Urinary bladder (tissue), 3 donors: ENCODE measurements at regions not wholly inside any gene's neighbourhood (a gene's known extent, or its start where the extent isn't known, plus 50 kb on each side); places are given as distances from the start of the nearest gene placed in this dataset.

Source experiments
- DNase-seq: peaks from one replicate; pipeline ENCODE4 v3.0.0-alpha.2; 2015; ENCODE audit errors: extremely low spot score
- H3K27ac ChIP-seq: one replicate; pipeline ENCODE4 v1.5.1; 2013; ENCODE audit warnings: low read depth, mild to moderate bottlenecking, moderate library complexity
- H3K36me3 ChIP-seq: one replicate; pipeline ENCODE4 v1.6.1; 2013; ENCODE audit warnings: mild to moderate bottlenecking, moderate library complexity; ENCODE audit not compliant: insufficient read depth
- H3K4me1 ChIP-seq: one replicate; pipeline ENCODE4 v1.6.1; 2013; ENCODE audit warnings: mild to moderate bottlenecking, moderate library complexity; ENCODE audit not compliant: insufficient read depth
- H3K4me3 ChIP-seq: one replicate; pipeline ENCODE4 v1.5.1; 2013; ENCODE audit warnings: low read depth, low read length
- WGBS: extraction: QIAGEN DNeasy Blood & Tissue Kit; methylation state at CpG from one replicate; pipeline ENCODE4 v1.1.7; 2013; 5-methylcytosine and 5-hydroxymethylcytosine counted together
- donor health status: healthy with polysubstance abuse.
- donor health status: healthy.

DNA sequence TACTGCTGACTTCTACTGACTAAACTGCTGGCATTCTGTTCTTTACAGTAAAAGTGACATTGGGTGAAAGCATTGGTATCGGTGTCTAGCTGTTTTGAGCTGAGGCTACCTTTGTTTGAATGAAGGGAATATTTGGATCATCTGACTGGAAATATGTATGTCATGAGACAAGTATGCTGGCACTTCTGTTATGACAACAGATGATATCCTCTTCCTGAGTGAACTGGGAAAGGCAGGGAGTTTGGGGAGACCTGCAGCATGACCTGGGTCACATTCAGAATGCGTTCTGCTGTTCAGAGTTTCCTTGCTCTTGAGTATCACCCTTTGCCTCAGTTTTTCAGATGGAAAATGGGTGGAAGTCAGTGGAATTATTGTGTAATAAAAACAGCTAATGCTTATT is 81.8 kb downstream of the PLCE1 start:
- H3K4me3 ChIP-seq = no peak overlapping the region
- 92% methylated on average over 2 of the region's 2 CpGs for WGBS
- DNase-seq = no peak
- H3K36me3 ChIP-seq = no peaks in the 10 kb centered on the region
- H3K4me1 ChIP-seq = no peaks in the 10 kb centered on the region
- no peak overlapping the region for H3K27ac ChIP-seq

DNA sequence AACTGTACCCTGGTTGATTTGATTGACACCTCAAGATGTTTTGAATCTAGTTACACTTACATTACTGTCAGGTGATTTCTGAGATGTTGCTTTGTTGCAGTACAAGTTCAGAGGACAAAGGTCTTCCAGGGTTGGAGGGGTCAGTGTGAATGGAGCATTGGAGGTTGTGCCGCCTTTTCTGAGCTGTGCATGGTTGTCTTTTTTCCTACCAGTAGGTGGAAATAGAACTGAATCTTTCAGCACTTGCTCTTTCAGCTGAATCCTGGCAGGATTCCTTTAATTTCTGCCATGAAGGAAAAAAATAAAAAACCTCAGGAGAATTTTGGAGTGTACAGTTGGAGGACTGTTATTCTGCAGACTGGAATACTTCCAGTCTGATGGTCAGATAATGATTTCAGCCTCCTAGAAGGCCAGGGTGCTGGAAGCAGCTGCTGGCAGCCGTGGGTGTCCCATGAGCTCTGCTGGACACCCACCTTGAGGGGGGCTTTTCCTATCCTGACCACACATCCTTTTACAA is 82.7 kb downstream of the PLCE1 start:
- no peak overlapping the region for H3K27ac ChIP-seq
- peak; percentile 69 for DNase-seq
- H3K4me3 ChIP-seq = no peak overlapping the region
- H3K36me3 ChIP-seq = no peaks in the 10 kb centered on the region
- 18% methylated on average over 2 of the region's 2 CpGs for WGBS
- no peaks in the 10 kb centered on the region for H3K4me1 ChIP-seq

DNA sequence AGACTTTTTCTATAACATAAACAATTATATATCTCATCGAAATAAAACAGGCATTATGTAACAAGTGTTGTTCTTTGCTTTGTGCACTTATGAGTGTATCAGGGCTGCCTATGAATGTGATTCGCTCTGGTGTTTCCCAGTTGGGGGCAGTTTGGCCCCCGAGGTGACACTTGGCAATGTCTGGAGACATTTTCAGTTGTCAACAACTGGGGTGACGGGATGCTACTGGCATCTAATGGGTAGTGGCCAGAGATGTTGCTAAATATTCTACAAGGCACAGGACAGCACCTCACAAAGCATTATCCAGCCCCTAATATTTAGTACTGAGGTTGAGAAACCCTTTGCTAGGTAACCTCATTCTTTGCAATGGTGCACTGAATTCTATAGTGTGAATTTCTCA is 83.3 kb downstream of the PLCE1 start:
- 53% methylated on average over 4 of the region's 4 CpGs for WGBS
- Histone ChIP-seq H3K36me3 (no peaks in the 10 kb centered on the region), H3K4me3 (no peak overlapping the region), H3K27ac (no peak overlapping the region), H3K4me1 (no peaks in the 10 kb centered on the region)
- no peak for DNase-seq

DNA sequence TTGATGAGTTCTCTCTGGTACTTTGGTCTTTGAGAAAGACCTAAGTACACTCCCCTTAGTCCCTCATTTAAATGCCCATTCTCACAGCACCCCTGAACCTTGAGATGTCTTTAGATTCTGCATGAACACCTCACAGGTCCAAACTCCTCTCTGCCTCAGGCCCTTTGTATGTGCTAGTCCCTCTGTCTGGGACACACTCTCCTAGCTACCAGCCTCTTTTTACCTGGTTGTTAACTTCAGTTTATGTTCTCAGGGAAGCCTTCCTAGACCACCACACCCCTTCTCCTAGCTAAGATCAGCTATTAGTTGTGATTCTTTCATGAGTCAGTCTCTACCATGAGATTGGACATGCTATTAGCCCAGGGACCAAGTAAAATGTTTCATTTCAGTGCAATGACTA is 86.4 kb downstream of the PLCE1 start:
- Histone ChIP-seq H3K4me3 (no peak overlapping the region), H3K36me3 (no peaks in the 10 kb centered on the region), H3K4me1 (no peaks in the 10 kb centered on the region), H3K27ac (no peak overlapping the region)
- DNase-seq = no peak

DNA sequence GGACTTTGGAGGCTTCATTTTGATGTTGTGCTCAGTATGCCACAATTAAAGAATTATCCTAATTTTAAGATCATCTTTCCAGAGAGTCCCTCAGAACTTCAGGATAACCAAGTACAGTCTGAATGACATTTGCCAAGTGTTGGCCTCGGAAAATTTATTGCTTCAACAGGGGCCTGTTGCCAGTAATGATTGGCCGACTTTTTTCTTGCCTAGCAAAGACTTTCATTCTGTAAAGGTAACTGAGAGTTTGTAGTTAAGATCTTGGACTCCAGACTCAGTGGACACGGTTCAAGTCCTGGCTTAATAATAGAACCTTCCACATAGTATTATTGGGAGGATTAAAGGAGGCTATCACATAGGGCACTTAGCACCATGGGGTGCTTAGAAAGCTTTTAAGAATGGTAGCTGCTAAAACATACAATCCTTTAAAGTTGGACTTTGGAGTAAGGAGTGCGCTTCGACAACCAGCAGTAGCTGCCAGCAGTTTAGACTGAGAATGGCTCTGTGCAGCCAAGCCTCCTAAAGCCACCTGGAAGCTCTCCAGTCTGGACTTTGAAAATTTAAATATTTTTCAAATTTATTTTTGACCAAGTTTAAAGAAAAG is 90.0 kb downstream of the PLCE1 start:
- WGBS = 73% methylated on average over 5 of the region's 5 CpGs
- H3K27ac ChIP-seq = no peak overlapping the region
- no peak for DNase-seq
- H3K36me3 ChIP-seq = no peaks in the 10 kb centered on the region
- no peaks in the 10 kb centered on the region for H3K4me1 ChIP-seq
- no peak overlapping the region for H3K4me3 ChIP-seq

DNA sequence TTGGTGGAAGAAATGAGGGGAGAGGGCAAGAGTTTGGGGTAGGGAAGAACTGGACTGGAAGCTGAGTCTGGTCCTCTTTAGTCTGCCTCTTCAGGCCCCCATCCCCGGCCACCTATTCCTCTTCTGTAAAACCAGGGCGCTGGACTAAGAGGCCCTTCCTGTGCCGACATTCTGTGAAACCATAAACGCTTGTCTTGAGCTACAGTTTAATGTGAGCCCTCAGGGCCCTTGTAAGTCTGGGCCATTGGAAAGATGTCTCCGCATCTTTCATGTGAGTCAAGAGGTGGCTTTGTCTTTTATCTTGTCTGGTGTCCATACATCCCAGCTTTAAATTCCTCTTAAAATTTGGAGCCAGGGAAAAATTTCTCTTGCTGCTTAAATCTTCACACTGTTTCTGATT is 90.6 kb downstream of the PLCE1 start:
- no peaks in the 10 kb centered on the region for H3K36me3 ChIP-seq
- WGBS = 89% methylated on average over 5 of the region's 5 CpGs
- DNase-seq = no peak
- H3K27ac ChIP-seq = no peak overlapping the region
- H3K4me3 ChIP-seq = no peak overlapping the region
- H3K4me1 ChIP-seq = no peaks in the 10 kb centered on the region

DNA sequence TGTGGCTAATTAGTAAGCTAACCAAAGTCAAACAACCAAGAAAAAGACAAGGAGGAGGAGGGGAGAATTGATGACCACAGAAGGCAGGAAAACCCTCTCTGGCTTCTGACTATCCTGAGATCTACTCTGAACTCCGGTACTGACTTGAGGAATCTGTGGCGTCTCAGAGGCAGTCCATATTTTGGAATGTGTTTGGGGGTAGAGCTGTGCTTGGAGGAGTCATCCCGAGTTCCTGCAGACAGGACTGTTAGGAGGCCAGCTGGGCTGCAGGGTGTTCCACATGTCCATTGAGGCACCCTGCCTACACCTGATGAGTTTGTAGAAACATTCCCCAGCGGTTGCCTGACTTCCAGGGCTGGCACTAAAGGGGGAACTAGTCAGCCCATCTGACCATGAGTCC is 91.6 kb downstream of the PLCE1 start:
- no peak for DNase-seq
- Histone ChIP-seq H3K4me1 (no peaks in the 10 kb centered on the region), H3K4me3 (no peak overlapping the region), H3K36me3 (no peaks in the 10 kb centered on the region), H3K27ac (no peak overlapping the region)
- 74% methylated on average over 4 of the region's 4 CpGs for WGBS

DNA sequence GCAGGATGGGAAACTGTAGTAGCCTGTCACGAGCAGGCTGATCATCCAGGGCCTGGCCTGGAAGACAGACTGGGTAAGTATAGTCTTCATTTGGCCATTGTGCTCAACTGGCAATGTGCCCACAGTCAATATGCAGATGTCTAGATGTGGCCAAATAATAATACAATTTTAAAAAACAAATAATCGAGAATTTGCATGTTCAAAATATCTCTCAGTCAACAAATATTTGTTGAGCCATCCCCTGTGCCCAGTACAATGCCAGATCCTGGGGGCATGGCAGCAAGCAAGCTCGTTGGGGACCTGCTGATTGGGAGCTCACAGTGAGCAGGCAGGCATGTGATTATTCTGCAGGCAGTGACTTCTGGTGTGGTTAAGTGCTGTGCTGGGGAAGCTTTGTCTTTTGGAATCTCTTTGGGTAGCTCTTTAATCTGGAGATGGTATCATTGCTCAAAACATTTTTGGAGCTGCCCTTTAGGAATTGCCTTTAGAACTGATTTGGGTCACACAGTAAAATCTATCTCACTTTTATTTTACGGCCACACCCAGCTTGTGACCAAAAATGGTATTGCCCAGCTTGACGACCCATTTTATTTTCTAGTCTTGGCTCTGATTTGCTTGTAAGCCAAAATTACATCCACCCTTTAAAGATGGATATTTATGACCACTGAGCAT is 92.2 kb downstream of the PLCE1 start:
- 75% methylated on average over 5 of the region's 5 CpGs for WGBS
- Histone ChIP-seq H3K27ac (no peak overlapping the region), H3K4me1 (no peaks in the 10 kb centered on the region), H3K36me3 (no peaks in the 10 kb centered on the region), H3K4me3 (no peak overlapping the region)
- DNase-seq = no peak

DNA sequence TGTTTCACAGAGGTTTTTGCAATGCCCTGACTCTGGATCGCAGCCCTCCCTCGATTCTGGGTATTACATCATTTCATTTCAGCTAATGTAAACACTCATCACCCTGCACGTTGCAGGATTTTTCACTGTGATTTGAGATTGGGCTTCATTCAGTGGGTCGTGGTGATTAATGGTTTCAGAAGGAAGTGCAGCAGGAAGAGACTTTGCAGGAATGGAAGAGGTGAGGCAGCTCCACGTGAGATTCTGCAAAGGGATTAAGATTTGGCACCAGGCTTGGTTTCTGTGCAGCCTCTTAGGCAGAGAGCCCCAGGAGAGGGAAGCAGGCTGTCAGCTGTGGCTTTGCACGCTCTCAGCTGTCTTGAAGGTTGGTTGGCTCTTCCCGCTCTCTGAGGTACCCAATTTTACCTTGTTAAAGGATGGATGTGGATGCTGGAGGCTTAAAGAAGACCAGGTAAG is 95.2 kb downstream of the PLCE1 start:
- DNase-seq = no peak
- Histone ChIP-seq H3K27ac (no peak overlapping the region), H3K4me3 (peak overlapping the region; percentile 7), H3K4me1 (no peaks in the 10 kb centered on the region), H3K36me3 (no peaks in the 10 kb centered on the region)
- WGBS = 10% methylated on average over 7 of the region's 7 CpGs

DNA sequence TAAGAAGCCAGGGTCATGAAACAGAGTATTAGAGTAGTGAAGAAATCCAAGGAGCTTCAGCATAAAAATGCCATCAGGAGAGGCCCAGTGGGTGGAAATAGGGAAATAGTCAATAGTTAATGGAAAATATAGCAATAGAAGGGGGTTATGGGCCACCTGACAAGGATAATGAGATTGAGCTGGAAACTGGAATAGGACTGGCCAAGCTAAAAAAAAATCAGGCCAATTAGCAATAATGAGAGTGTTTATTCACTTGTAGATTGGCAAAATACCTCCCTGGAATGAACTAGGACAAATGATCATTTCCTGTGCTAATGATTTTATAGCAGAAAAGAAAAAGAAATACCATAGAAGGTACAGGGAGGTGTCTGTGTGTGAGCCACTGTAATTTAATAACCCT is 97.9 kb downstream of the PLCE1 start:
- no peak for DNase-seq
- H3K27ac ChIP-seq = no peak overlapping the region
- H3K4me3 ChIP-seq = no peak overlapping the region
- H3K36me3 ChIP-seq = no peaks in the 10 kb centered on the region
- no peaks in the 10 kb centered on the region for H3K4me1 ChIP-seq

DNA sequence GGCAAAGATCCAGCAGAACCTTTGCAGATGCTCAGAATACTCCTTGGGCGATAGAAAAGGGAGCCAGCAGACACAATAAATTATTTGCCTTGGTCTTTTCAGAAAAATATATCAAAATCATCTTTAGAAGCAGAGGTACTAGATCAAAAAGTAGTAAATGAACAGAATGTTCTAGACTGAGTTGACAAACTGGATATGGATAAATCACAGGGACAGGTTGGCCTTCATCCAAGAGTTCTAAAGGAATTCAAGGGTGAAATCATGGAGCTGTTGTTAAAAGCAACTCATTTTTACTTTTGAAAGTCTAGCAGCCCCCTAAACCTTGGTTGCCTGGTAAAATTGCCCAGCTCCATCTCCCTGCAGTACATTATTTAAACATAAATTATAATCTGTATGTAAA is 99.1 kb downstream of the PLCE1 start:
- no peaks in the 10 kb centered on the region for H3K36me3 ChIP-seq
- no peak overlapping the region for H3K4me3 ChIP-seq
- 91% methylated on average over 1 of the region's 1 CpG for WGBS
- H3K27ac ChIP-seq = no peak overlapping the region
- H3K4me1 ChIP-seq = no peaks in the 10 kb centered on the region
- no peak for DNase-seq

DNA sequence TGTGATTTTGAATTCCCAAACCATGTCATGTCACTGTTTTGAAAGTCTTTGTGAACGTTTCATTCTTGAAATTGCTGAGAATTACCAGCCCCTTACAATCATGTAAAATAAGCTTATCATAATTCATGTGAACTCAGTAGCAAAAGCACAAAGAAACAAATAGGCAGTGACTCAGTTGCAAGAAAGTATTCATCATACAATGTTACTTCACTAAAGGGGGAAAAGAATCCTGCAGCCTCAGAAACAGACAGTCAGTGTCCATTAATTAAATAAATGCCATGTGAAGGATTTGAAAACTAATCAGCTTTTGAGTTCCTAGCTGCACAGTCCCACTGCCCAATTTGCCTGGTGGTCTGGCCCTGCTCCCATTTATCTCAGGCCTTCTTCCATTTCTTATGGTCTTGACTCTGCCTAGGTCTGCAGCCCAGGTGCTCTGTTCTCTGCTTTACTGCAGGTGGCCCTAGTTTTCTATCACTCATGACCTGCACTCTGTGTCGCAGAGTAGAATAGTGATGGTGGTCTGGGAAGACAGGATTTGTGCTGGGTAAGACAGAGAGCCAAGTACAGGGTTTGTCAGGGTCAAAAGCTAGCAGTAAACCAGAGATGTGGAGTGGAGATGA is 99.7 kb downstream of the PLCE1 start:
- no peak overlapping the region for H3K27ac ChIP-seq

DNA sequence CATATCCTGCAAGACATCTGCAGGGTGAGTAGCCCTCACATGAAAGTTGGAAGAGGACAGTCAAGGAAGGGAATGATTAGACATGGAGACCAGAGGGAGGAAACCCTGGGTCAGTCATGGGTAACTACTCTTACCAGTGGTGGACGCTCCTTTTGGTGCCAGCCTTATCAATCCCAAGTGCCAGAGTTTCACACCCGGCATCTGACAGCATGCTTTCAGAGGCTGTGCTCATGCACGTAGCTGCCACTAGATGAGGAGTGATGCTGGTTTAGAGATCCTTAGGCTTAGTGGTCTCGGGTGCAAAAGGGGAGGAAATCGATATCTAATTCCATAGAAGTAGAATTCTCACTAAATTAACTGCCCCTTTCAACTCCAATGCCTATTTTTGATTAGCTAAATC is 100.8 kb downstream of the PLCE1 start:
- 92% methylated on average over 5 of the region's 5 CpGs for WGBS
- H3K27ac ChIP-seq = no peak overlapping the region
- no peaks in the 10 kb centered on the region for H3K36me3 ChIP-seq
- DNase-seq = no peak
- no peaks in the 10 kb centered on the region for H3K4me1 ChIP-seq
- no peak overlapping the region for H3K4me3 ChIP-seq

More for the DNA sequence above, 99.7 kb downstream of the PLCE1 start:
- WGBS = 77% methylated on average over 2 of the region's 2 CpGs
- no peak overlapping the region for H3K4me3 ChIP-seq
- DNase-seq = no peak
- H3K36me3 ChIP-seq = no peaks in the 10 kb centered on the region
- H3K4me1 ChIP-seq = no peaks in the 10 kb centered on the region

DNA sequence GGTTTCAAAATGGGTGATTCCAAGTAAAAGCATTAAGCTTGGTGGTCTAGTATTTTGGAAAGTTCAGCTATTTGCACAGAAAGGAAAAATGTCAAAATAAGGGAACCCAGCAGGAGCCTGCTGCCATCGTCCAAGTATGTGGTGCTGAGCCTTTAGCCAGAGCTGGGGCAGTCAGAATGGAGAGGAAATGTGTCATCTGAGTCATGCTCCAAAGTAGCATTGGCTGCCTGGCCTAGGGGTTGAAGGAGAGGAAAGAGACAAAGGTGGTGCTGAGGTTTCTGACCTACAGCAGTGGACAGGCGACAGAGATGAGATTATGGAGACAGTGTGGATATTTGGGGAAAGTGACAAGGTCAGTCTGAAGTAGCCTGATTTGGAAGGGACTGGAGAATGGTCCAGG is 103.9 kb downstream of the PLCE1 start:
- Histone ChIP-seq H3K27ac (no peak overlapping the region), H3K36me3 (no peaks in the 10 kb centered on the region), H3K4me3 (no peak overlapping the region), H3K4me1 (no peaks in the 10 kb centered on the region)
- WGBS = 81% methylated on average over 2 of the region's 2 CpGs
- no peak for DNase-seq
